ENCODE measurements at regions not wholly inside any gene's neighbourhood (a gene's known extent, or its start where the extent isn't known, plus 50 kb on each side); places are given as distances from the start of the nearest gene placed in this dataset.

DNA sequence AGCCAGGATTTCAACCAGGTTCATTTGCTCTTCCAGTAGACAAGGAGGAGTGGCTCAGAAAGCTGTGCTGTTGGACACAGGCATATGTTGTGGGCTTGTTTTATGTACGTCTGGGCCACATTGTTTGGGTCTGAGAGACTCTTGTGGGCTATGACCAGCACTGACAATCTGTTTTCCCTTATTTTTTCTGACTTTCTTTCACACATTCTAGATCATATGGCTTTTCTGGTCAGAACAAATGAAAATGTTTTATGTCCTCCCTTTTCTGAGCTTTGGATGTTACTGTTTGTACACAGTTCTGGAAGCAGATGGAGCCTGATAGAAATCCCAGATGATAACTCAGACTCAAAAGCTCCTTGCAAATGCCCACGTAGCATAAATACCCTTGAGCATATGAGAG lies 85.8 kb upstream of the RGMA start:
- DNase-seq = no peak

DNA sequence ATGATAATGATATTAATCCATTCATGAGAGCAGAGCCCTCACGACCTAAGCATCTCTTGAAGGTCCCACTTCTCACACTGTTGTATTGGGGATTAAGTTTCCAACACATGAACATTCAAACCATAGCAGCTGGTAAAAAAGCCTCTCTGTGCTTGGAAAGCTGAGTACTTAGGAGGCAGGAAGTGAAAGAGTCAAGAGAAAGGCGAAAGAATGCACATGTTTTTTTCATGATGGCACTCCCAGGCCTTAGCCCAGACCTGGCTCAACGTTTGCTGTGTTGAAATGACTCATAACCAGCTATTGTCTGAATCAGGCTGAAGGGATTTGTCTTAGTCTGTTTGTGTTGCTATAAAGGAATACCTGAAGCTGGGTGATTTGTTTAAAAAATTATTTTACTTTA lies 84.4 kb upstream of the RGMA start:
- no peak for DNase-seq

DNA sequence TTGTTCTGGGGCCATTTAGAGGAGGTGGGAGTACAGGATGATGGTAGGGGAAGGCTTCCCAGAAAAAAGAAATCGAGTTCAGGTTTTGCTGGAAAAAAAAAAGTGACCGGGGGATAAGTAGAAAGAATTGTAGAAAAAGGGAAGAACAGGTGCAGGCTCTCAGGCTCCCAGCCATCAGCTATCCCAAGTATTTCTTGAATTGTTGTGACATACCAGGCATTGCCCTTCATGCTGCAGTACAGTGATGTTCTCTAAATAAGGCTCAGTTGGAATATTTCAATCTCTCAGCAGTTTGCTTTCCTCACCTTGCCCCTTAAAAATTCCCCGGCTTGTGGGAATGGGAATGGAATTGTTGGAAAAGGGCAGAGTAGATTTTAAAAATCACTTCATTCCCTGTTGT lies 82.5 kb upstream of the RGMA start:
- DNase-seq = no peak

DNA sequence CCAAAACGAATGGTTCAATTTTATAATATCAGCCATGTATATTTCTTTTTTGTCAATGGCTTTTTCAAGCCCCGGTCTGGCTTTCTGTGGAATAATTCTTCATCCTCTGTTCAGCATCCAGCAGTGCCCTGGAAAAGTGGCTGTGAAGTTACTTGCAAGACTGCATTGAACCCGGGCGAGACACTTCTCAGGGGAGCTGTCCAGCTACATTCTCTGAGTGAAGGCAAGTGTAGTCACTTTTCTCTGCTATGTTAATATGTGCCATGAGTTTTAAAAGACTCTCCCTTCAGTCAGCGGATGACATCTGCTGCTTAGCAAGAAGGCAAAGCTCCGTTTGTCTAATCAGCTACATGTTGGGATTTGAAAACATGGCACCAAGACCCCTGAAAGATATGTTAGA lies 81.3 kb upstream of the RGMA start:
- DNase-seq = no peak

DNA sequence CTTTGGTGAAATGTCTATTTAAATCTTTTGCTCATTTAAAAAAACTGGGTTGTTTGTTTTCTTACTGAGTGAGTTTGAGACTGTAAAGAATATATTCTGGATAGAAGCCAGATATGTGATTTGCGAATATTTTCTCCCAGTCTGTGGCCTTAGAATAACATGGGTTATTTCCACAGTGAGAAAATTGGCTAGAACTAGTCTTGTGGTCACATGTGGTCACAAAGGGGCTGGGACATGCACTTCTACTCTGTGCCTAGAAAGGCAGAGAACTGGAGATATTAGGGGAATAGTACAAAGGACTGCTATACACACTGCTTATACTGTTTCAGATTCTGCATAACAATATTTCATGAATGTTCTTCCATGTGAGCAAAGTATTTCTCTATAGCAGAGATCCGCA lies 79.9 kb upstream of the RGMA start:
- DNase-seq = no peak

DNA sequence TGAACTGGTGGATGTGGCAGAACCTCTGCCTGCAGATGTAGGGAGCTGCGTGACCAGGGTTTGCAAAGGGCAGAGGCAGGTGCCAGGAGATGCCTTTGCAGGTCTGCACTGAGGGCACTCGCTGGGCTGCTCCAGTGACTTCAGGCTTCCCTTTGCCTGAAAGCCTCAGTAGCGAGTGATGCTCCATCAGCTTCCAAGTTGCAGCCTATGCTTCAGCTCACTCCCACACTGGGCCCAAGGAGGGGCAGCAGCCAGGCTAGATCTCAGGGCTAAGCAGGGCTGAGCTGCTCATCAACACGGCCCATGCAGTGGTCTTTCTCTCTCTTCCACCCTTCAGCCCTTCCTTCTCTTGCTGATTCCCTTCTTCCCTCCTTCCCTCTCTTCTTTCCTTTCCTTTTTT lies 78.3 kb upstream of the RGMA start:
- no peak for DNase-seq

DNA sequence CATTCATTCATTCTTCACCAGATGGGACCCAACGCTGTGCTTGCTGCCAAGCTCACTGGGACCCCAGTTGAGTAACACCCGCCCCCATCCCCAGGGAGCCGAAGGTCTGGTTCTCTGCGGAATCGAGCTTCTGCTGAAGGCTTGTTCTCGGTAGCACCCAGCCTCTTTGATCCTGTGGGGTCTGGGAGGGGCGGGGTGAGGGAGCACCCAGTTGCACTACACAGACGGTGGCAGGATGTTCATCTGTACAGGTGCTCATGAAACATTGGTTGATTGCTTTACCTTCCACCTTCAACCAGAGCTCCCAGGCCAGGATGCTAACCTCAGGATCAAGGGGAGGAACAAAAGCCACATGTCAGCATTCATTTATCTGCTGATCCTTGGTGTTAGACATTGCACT lies 77.7 kb upstream of the RGMA start:
- no peak for DNase-seq

DNA sequence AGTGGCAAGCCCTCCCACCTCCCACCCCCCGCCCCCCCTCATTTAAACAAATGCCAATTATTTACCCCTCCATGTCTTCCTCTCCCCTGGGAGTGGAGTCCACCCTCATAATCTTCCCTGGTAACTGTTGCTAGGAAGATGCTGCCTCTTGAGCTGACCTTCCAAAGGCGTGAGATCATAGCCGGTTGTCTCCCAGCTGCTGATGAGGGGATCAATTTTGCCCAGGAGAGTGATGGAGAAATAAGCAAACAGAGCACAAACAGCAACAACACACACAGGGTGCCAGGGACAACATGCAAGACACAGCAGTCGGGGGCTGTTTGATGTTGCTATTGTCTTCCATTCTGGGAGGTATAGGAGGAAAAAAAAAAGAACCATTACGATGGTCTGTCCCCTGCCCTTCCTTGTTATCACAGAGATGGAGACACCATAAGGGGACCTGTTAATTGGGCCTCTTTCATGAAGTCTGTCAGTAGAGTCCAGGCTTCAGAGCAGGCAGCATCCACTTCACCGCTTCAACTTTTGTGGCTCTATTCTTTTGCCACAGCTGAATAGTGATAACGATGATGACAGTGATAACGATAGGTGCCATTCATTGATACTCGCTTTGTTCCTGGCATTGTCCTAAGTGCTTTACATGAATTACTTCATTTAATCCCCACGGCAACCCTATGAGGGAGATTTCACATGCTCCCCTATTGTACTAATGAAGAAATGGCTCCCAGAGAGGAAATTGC lies 76.9 kb upstream of the RGMA start:
- DNase-seq = no peak

DNA sequence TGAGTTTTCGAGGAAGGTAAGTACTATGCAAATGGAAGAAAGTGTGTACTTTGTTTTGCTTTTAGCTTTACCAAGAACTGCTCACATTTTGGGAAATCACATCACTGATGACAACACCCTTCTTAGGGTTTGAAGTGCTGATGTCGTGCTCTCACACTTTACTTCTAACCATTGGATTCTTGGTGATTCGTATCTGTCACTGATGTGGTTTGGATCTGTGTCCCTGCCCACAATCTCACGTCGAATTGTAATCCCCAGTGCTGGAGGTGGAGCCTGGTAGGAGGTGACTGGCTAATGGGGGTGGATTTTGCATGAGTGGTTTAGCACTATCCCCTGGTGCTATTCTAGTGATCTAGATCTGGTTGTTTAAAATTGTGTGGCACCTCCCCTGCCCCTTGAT lies 75.4 kb upstream of the RGMA start:
- DNase-seq = no peak

DNA sequence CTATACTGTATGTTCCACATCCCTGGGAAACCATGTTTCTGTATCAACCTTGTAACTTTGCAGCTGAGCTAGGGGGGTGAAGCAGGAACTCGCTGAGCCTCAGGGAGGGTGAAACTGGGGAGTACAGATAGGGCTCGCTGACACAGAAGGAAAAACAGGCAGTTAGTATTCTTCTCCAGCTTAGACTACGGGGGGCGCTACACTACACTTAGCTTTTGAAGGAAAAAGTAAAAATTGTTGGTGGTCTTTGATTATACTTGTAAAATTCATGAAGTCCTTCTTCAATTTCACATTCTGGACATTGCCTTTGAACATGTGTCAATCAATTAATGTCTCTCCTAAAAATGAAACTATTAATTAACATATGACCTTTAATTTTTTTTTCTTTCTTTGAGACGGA lies 73.5 kb upstream of the RGMA start:
- DNase-seq = no peak

DNA sequence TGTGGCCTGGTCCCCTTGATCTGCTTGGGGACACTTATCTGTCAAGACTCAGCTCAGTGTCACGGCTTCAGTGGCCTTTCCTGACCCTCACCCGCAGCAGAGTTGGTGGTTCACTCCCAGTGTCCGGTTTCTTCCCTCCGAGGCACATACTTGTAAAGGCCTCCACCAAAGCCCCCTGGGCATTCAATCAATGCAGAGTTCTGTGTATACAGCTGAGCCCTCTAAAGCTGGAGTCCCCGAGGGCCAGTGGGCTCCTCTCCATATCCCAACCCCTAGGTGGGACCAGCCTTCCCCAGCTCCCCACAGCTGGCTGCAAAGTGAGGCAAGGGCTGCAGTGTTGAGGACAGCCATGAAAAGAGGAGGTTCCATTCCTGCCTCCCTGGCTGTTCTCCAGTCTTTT lies 70.9 kb upstream of the RGMA start:
- no peak for DNase-seq

DNA sequence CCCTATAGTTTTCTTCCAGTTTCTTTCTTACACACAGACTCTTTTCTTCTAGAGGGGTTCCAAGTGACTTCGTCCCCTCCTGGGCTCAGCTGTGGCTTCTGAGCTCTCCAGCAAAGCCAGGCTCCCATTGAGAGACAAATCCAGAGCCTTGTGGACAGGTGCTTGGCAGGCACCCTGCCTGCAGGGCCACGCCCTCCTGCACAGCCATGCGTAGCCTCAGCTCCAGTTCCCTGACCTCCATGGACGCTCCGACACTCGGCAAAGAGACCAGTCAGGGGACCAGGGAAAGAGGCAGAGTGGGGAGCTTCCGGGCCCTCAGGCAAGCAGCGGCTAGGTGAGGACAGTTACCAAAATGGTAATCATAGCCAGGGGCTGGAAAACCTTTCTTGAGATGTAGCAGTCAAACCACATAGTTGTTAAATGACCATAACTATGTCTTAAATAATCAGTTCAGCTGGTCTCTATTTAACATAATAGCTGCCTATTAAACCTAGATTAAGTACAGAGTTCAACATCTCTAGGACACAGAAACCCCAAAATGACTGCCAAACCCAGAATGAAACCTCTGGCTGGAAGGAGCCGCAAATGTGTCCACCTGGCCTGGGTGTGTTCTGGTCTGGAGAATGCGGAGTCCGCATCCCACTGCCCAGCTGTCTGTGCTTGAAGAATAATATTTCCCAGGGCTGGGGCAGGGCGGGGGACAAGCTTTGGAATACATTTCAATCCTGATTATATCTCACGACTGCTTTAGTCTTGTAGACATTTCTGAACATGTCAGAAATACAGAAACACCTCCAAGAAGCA lies 69.3 kb upstream of the RGMA start:
- DNase-seq = no peak

DNA sequence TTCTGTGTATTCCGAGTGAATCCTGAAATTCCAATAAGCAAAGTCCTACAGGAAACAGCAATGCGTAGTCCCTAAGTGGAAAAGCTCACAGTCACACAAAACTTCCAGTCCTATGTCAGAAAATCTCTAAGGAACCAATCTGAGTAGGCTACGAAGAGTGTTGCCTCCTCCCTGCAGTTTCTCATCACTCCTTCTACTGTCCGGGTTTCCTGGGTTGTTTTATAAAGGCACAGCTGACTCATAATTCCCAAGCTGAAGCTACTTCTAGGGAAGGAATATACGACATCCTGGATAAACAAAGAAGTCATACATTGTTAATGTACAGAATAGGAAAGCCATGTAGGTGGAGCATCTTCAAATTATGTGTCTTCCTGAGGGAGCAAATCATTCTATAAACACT lies 65.7 kb upstream of the RGMA start:
- DNase-seq = no peak

DNA sequence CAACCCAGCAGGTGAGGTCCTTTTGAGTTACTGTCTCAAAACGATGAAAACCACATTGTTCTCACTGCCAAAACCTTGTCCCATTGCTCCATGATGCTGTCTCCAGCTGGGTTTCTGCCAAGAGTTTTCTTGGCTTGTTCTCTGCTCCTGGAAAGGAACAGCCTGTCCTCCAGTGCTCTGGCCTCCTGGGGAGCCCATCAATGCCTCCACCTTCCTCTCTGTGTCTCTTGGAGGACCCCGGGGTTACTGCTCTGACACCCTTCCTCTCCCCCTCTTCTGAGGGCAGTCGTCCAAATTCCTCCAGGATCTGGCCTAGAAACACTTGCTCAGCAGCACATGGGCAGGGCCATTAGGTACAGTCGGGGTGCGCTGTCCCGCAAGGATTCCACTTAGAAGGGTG lies 63.9 kb upstream of the RGMA start:
- no peak for DNase-seq

DNA sequence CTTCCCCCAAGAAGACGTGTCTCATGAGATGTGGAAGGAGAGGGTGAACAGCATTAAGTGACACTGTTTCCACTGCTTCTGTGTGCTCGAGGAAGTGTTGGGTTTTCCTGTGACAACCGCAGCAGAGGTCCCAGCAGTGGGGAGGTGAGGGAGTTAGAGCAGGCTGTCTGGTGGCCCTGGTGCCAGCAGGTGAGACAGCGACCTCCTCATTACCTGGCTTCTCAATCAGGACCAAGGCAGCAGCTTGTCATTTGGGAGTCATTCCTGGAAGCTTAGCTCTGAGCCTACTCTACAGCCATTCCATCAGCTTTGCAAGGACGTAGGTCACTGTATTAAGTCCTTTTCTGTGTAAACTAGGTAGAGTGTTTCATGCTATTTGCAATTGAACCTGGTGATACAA lies 63.3 kb upstream of the RGMA start:
- DNase-seq = no peak

DNA sequence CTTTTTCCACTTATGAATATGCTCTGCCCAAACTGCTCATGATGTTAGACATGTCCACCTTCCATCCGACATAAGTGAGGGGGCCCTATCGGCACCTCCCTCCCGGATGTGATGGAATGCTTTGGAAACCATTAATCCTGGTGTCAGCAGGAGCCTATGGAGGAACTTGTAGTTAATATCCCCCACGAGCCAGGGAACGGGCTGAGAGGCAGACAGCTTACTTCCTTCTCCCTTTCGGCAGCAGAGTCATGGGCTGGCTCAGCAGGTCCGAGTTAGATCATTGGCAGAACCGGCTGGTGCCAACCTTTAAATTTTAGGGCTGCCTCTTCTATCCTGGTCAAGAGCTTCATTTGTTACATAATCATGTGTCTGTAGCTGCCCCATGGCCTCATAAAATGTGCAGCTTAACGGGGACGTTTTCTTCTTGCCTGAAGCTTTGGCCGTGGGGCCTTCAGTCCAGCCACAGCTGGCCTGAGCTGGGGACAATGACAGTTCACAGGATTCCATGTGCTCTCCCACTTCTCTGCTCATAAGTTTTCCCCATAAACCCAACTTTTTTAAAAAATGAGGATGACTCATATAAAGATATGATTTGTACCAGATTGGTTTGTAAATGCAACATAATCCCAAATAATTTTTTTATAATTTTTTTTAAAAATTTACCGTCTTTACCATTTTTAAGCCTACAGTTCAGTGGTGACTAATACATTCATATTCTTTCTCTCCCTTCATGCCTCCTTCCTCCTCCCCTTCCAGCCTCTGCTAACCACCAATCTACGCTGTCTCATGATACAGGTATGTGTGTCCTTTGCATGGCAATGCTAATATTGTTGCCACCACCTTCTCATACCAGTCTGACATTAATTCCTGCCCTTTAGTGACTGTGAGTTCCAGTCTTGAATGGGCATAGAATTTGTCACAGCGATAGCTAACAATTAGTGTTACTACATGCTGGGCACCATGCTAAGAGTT lies 62.2 kb upstream of the RGMA start:
- DNase-seq = no peak

DNA sequence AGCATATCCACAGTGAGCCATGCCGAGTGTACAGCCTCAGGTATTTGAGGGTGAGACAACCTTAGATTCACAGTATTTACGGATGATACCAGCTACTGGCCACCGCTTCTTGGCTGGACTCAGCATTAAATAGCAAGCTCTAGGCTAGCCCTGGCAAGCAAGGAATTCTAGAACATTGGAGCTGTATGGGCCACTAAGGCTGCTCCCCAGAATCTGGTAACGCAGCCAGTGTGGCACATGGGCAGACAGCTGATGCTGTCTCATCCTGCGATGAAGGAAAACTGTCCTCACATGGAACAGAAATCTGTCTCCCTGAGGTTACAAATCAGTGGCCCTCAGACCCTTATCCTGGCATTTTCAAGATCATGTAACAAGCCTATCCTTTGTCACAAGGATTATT lies 57.6 kb upstream of the RGMA start:
- DNase-seq = no peak

DNA sequence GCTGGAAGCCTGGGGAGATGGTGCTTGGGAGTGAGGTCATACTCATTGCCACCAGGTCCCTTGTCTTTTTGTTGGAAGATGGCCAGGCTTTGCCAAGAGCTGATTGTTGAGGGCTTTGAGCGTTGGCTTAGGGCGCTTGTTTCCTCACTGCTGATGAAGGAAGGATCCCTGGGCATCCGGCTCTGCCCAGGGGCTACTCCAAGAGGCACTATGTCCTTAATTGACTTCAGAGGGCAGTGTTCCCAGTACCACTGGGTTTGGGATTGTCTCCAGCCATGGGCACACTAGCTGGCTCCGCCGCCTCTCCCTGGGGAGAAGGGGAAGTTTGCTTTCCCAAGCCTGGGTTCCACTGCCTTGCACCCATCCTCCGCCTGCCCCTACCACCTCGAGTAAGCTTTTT lies 57.2 kb upstream of the RGMA start:
- no peak for DNase-seq

DNA sequence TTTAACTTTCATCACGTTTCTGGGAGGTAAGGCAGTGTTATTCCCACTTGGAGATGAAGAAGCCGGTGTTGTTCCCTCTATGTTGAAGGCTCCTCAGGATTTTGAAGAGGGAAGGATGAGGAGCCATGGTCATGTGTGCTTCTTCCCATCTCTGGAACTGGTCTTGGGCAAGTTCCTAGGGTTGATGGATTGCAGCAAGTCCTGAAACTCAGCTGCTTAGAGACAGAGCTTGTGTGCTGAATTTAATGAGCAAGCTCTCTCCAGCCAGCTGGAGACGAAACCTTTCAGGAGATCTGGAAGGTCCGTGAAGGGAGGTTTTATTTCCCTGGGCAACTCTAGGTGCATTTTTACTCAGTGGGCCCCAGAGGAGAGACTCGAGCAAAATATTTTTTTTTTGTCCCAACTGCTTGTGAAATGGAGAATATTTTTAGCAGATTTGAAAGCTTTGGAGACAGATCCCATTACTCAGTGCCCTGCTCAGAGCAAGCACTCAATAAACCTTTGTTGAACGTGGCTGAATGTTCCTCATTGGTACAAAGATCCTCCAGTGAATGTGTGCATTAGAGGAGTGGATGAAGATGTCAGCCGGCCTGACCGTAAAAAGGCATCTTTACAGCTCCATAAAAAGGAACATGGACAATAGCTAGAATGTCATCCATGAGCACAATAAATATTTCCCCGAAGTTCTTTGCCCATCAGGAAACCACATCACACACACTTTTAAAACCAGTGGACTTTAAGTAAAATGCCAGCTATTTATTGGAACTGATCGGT lies 55.6 kb upstream of the RGMA start:
- DNase-seq = no peak

DNA sequence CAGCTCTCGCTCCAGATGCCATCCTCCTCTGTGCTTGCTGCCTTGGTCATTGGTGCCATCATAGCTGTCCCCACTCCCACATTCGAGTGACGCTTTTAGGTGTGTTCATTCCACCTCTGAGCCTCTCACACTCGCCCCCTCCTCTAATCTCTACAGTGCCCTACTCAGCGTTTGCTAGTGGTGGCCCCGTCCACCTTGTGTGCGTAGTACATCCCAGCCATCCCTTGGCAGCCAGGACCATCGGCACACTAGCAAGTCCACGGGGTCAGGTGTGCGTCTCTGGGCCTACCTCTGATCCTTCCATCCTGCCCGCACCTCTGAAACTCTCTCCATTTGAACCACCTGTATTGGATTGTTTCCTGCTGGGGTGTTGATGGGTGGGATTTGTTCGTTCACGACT lies 54.2 kb upstream of the RGMA start:
- no peak for DNase-seq

DNA sequence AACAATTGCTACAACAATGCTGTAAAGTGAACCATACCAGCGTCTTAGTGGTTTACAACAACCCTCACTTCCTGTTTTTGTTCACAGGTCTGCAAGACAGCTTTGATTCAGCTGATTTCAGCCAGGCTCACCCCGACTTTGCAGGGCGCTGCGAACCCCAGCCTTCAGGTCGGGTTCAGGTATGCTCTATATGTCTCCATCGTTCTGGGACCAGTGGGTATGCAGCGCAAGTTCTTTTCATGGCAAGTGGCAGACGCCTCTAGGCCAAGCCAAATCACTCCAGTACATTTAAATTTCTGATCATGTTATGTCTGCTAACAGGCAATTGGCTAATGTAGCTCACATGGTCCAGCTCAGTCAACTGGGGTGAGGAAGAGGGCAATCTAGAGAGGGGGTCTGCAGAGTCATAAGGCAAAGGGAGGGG lies 52.4 kb upstream of the RGMA start:
- no peak for DNase-seq

DNA sequence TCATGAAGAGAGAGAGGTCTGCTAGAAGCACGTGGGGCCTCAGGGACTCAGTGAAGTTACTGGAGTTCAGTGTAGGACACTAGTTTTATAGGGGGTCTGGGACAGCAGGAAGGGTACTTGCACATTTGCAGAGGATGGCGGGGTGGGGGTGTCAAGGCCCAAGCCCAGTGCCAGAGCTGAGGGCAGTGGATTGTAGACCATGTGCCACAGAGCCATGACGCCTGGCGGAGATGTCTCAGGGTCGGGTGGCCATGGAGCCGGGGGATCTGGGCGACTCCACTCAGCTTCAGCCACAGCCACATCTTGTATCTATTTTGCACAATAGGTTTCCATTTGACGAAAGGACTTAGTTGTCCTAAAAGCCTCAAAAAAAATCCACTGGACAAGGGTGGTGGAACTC lies 50.4 kb upstream of the RGMA start:
- no peak for DNase-seq

Data from NCI-H1694 treated with DMSO at 0.1 percent for 48 hours (cell line).